H1 (cell line): ENCODE measurements at regions not wholly inside any gene's neighbourhood (a gene's known extent, or its start where the extent isn't known, plus 50 kb on each side); places are given as distances from the start of the nearest gene placed in this dataset.

Experiments
- CTCF ChIA-PET: fragments of 300-600 bp; sonication (Branson Sonifier 250); formaldehyde crosslinking; loops from one replicate; lab custom pipeline; 2021; ENCODE audit not compliant: partially characterized antibody; lab: Charles Lee
- POLR2A ChIA-PET: fragments of 300-600 bp; sonication (Branson Sonifier 250); formaldehyde crosslinking; loops from one replicate; lab custom pipeline; 2021; ENCODE audit warnings: inconsistent platforms; ENCODE audit not compliant: partially characterized antibody; lab: Charles Lee
- DNase-seq, 2 experiments: peaks; one replicate each; pipeline versions ENCODE4 v3.0.0 to v3.0.0-alpha.2; 2010 to 2022; ENCODE audit warnings: low spot score in 2 of 2, low read depth in 1 of 2, mixed read lengths in 1 of 2
- FAIRE-seq: peaks from 2 replicates; lab custom pipeline; 2011; peaks lifted over from hg19 to GRCh38; lab: Jason Lieb, UNC
- H2AFZ ChIP-seq: 2 replicates; pipeline ENCODE4 v1.8.1; 2012; ENCODE audit warnings: low read length, inconsistent platforms
- H2AK5ac ChIP-seq: 2 replicates; pipeline ENCODE4 v1.6.1; 2013; ENCODE audit warnings: low read depth, low read length
- H2BK120ac ChIP-seq: replicated peaks from 2 replicates; pipeline ENCODE3; 2013; ENCODE audit warnings: low read depth, low read length, inconsistent platforms
- H2BK12ac ChIP-seq: 2 replicates; pipeline ENCODE4 v1.6.1; 2013; ENCODE audit warnings: low read depth, low read length
- H2BK15ac ChIP-seq: 2 replicates; pipeline ENCODE4 v1.6.1; 2013; ENCODE audit warnings: low read length
- H2BK20ac ChIP-seq: 2 replicates; pipeline ENCODE4 v1.6.1; 2013; ENCODE audit warnings: low read length
- H2BK5ac ChIP-seq: 2 replicates; pipeline ENCODE4 v1.6.1; 2013; ENCODE audit warnings: low read depth, low read length
- H3K14ac ChIP-seq: 2 replicates; pipeline ENCODE4 v1.6.1; 2013; ENCODE audit warnings: inconsistent platforms; ENCODE audit not compliant: insufficient read length
- H3K18ac ChIP-seq: 2 replicates; pipeline ENCODE4 v1.6.1; 2013; ENCODE audit warnings: low read length; ENCODE audit errors: extremely low read depth
- H3K23ac ChIP-seq: 2 replicates; pipeline ENCODE4 v1.6.1; 2013; ENCODE audit warnings: inconsistent platforms; ENCODE audit not compliant: insufficient read length
- H3K23me2 ChIP-seq: 2 replicates; pipeline ENCODE4 v1.6.1; 2013; ENCODE audit warnings: low read depth, low read length
- H3K27ac ChIP-seq: 2 replicates; pipeline ENCODE4 v1.6.1; 2011; ENCODE audit warnings: low read depth, low read length, inconsistent platforms
- H3K27me3 ChIP-seq, 4 experiments: replicated peaks in 1 of 4; 1 replicate in 1 of 4; 2 replicates in 3 of 4; pipeline versions ENCODE4 v1.6.1 to v1.8.1; 2011 to 2013; ENCODE audit warnings: low read length in 3 of 4, mild to moderate bottlenecking in 3 of 4, inconsistent platforms in 2 of 4, mixed read lengths in 2 of 4, moderate library complexity in 1 of 4; ENCODE audit not compliant: control insufficient read depth in 3 of 4, insufficient read depth in 3 of 4; ENCODE audit errors: extremely low read depth in 1 of 4
- H3K36me3 ChIP-seq, 4 experiments: 2 replicates each; pipeline versions ENCODE4 v1.6.1 to v1.8.1; 2011 to 2013; ENCODE audit warnings: mild to moderate bottlenecking in 4 of 4, low read length in 3 of 4, moderate library complexity in 2 of 4, control low read depth in 1 of 4, inconsistent platforms in 1 of 4; ENCODE audit not compliant: insufficient read depth in 4 of 4, control insufficient read depth in 2 of 4
- H3K4ac ChIP-seq: replicated peaks from 2 replicates; pipeline ENCODE3; 2013; ENCODE audit warnings: low read length, low read depth, mixed read lengths, inconsistent platforms; ENCODE audit not compliant: insufficient read length
- H3K4me1 ChIP-seq, 4 experiments: replicated peaks in 1 of 4; 1 replicate in 1 of 4; 2 replicates in 3 of 4; pipeline versions ENCODE4 v1.6.1 to v1.8.1; 2011 to 2013; ENCODE audit warnings: low read length in 3 of 4, inconsistent platforms in 2 of 4, mixed read lengths in 1 of 4; ENCODE audit not compliant: insufficient read depth in 4 of 4, control insufficient read depth in 3 of 4
- H3K4me2 ChIP-seq, 2 experiments: 2 replicates each; pipeline versions ENCODE4 v1.6.1 to v1.8.1; 2011 to 2013; ENCODE audit warnings: low read depth in 2 of 2, low read length in 2 of 2, control low read depth in 1 of 2, inconsistent platforms in 1 of 2, mild to moderate bottlenecking in 1 of 2; ENCODE audit not compliant: insufficient read depth in 1 of 2
- H3K4me3 ChIP-seq, 4 experiments: fragments of 200-600, 300-600 bp in 1 of 4; sonication (generic), shearing (Covaris generic), sonication (Bioruptor Twin) in 1 of 4; 2 replicates each; pipeline versions ENCODE4 v1.5.1 to v1.8.1; 2011 to 2016; ENCODE audit warnings: low read length in 4 of 4, low read depth in 3 of 4, control low read depth in 2 of 4, inconsistent platforms in 2 of 4, mild to moderate bottlenecking in 2 of 4, mixed read lengths in 1 of 4, moderate library complexity in 1 of 4; ENCODE audit not compliant: insufficient read depth in 2 of 4; ENCODE audit errors: extremely low read depth in 1 of 4
- H3K56ac ChIP-seq: replicated peaks from 2 replicates; pipeline ENCODE3; 2013; ENCODE audit warnings: low read depth, mild to moderate bottlenecking, mixed read lengths, low read length, inconsistent platforms; ENCODE audit not compliant: insufficient read length
- H3K79me1 ChIP-seq: 2 replicates; pipeline ENCODE4 v1.6.1; 2013; ENCODE audit warnings: low read depth, low read length, control low read depth
- H3K79me2 ChIP-seq, 2 experiments: 2 replicates each; pipeline versions ENCODE4 v1.6.1 to v1.8.1; 2012 to 2013; ENCODE audit warnings: low read length in 2 of 2, mild to moderate bottlenecking in 2 of 2, inconsistent platforms in 1 of 2; ENCODE audit not compliant: insufficient read depth in 2 of 2, control insufficient read depth in 1 of 2
- H3K9ac ChIP-seq, 4 experiments: replicated peaks in 1 of 4; 1 replicate in 1 of 4; 2 replicates in 3 of 4; pipeline versions ENCODE4 v1.6.1 to v1.8.1; 2011 to 2013; ENCODE audit warnings: low read depth in 3 of 4, low read length in 3 of 4, control low read depth in 2 of 4, mild to moderate bottlenecking in 2 of 4, moderate library complexity in 2 of 4, inconsistent platforms in 1 of 4; ENCODE audit errors: extremely low read depth in 1 of 4
- H3K9me3 ChIP-seq, 2 experiments: 2 replicates each; pipeline versions ENCODE4 v1.6.1 to v1.8.1; 2012 to 2013; ENCODE audit warnings: mild to moderate bottlenecking in 2 of 2, moderate library complexity in 2 of 2, control low read depth in 1 of 2, inconsistent platforms in 1 of 2, low read depth in 1 of 2, low read length in 1 of 2, mixed read lengths in 1 of 2; ENCODE audit not compliant: insufficient read depth in 2 of 2
- H4K20me1 ChIP-seq, 2 experiments: replicated peaks in 1 of 2; 2 replicates each; pipeline versions ENCODE3 to v1.8.1; 2011 to 2013; ENCODE audit warnings: inconsistent platforms in 2 of 2, low read length in 2 of 2, mild to moderate bottlenecking in 1 of 2; ENCODE audit not compliant: insufficient read depth in 2 of 2, control insufficient read depth in 1 of 2
- H4K5ac ChIP-seq: 2 replicates; pipeline ENCODE4 v1.6.1; 2013; ENCODE audit warnings: low read length, low read depth, mixed read lengths, inconsistent platforms; ENCODE audit not compliant: insufficient read length
- H4K8ac ChIP-seq: 2 replicates; pipeline ENCODE4 v1.8.0; 2013; ENCODE audit warnings: mild to moderate bottlenecking, moderate library complexity, low read length, inconsistent platforms; ENCODE audit not compliant: insufficient read depth; ENCODE audit errors: extremely low read depth
- H4K91ac ChIP-seq: replicated peaks from 2 replicates; pipeline ENCODE3; 2013; ENCODE audit warnings: low read length, mixed read lengths, inconsistent platforms; ENCODE audit not compliant: insufficient read length
- CHD2 ChIP-seq: IDR thresholded peaks from 2 replicates; pipeline ENCODE4 v1.6.1; 2012; ENCODE audit warnings: low read length, improper control_type of control experiment
- EGR1 ChIP-seq: IDR thresholded peaks from 2 replicates; pipeline ENCODE4 v1.6.1; 2011; ENCODE audit warnings: low read depth, low read length, borderline replicate concordance
- EP300 ChIP-seq, 2 experiments: IDR thresholded peaks; 1 replicate in 1 of 2; 2 replicates in 1 of 2; pipeline ENCODE4 v1.6.1; 2011 to 2012; ENCODE audit warnings: low read depth in 2 of 2, low read length in 2 of 2, mild to moderate bottlenecking in 2 of 2, borderline replicate concordance in 1 of 2, inconsistent platforms in 1 of 2, moderate library complexity in 1 of 2
- HDAC2 ChIP-seq, 2 experiments: fragments of 300-600 bp in 1 of 2; sonication (generic) in 1 of 2; IDR thresholded peaks; 2 replicates each; pipeline ENCODE4 v1.6.1; 2011 to 2012; ENCODE audit warnings: low read depth in 2 of 2, low read length in 2 of 2, mild to moderate bottlenecking in 2 of 2, moderate library complexity in 2 of 2, borderline replicate concordance in 1 of 2, inconsistent platforms in 1 of 2
- HDAC6 ChIP-seq: IDR thresholded peaks from one replicate; pipeline ENCODE4 v1.7.1; 2012; ENCODE audit warnings: low read depth, mild to moderate bottlenecking, inconsistent platforms, low read length, moderate library complexity
- KDM4A ChIP-seq: IDR thresholded peaks from one replicate; pipeline ENCODE4 v1.7.1; 2012; ENCODE audit warnings: low read depth, mild to moderate bottlenecking, moderate library complexity, low read length, inconsistent platforms; ENCODE audit not compliant: severe bottlenecking
- MAX ChIP-seq: IDR thresholded peaks from 2 replicates; pipeline ENCODE4 v1.6.1; 2012; ENCODE audit warnings: inconsistent platforms
- NRF1 ChIP-seq: IDR thresholded peaks from 2 replicates; pipeline ENCODE4 v1.6.1; 2011; ENCODE audit warnings: mild to moderate bottlenecking, low read depth, low read length, improper control_type of control experiment
- PHF8 ChIP-seq: fragments of 200-600 bp; sonication (generic); conservative IDR thresholded peaks from 2 replicates; pipeline ENCODE4 v1.7.1; 2012; ENCODE audit warnings: low read depth, mild to moderate bottlenecking, inconsistent platforms, low read length, moderate library complexity
- RNF2 ChIP-seq: fragments of 200-900, 300-1000 bp; sonication (generic); IDR thresholded peaks from 2 replicates; pipeline ENCODE4 v1.7.1; 2016; ENCODE audit warnings: borderline replicate concordance, low read depth, mild to moderate bottlenecking, antibody characterized with exemption, low read length; ENCODE audit not compliant: poor library complexity, severe bottlenecking; ENCODE audit errors: missing control alignments
- SAP30 ChIP-seq: fragments of 300-600 bp; sonication (generic); IDR thresholded peaks from 2 replicates; pipeline ENCODE4 v1.7.1; 2012; ENCODE audit warnings: low read length, moderate library complexity, mild to moderate bottlenecking, inconsistent platforms; ENCODE audit not compliant: insufficient read depth, insufficient replicate concordance
- SIRT6 ChIP-seq: IDR thresholded peaks from one replicate; pipeline ENCODE4 v1.7.1; 2012; ENCODE audit warnings: low read length, inconsistent platforms
- SP4 ChIP-seq: IDR thresholded peaks from 2 replicates; pipeline ENCODE4 v1.6.1; 2012; ENCODE audit warnings: low read length, inconsistent platforms
- TAF1 ChIP-seq: IDR thresholded peaks from 2 replicates; pipeline ENCODE4 v1.6.1; 2011; ENCODE audit warnings: mild to moderate bottlenecking, low read depth, low read length
- WGBS, 2 experiments: shearing (Covaris generic) in 1 of 2; methylation state at CpG; one replicate each; pipeline versions ENCODE4 v1.1.6 to v1.1.7; 2013 to 2015; ENCODE audit warnings: low lambda C conversion rate in 2 of 2, mixed read lengths in 2 of 2, inconsistent platforms in 1 of 2, low coverage in 1 of 2, missing lambda C conversion rate in 1 of 2; ENCODE audit not compliant: insufficient replicate concordance in 2 of 2, insufficient coverage in 1 of 2, insufficient read length in 1 of 2; ENCODE audit errors: extremely low coverage in 1 of 2, missing lambda C conversion rate in 1 of 2; 5-methylcytosine and 5-hydroxymethylcytosine counted together

GRCh38 chr4:128670513-128670912, 139.0 kb upstream of the JADE1 start:
- H3K9me3 ChIP-seq: peaks cover 4 to 11% of the 10 kb centered on the region in 2 experiments; a peak in 2 of 4 replicates
- no peak overlapping the region for H3K23ac ChIP-seq
- FAIRE-seq: no peak
- TF ChIP-seq CHD2 (no peak), EGR1 (no peak), TAF1 (no peak), SP4 (no peak), EP300 (IDR thresholded peaks at IDR 0.05; ENCODE audit: borderline replicate concordance in 1 of 2, low read depth in 2 of 2, low read length in 2 of 2) (no peak), SAP30 (no peak), SIRT6 (no peak), HDAC2 (IDR thresholded peaks at IDR 0.05; ENCODE audit: borderline replicate concordance in 1 of 2, low read depth in 2 of 2, low read length in 2 of 2) (no peak), NRF1 (no peak), PHF8 (no peak), RNF2 (no peak), HDAC6 (no peak), KDM4A (no peak), MAX (no peak)

More at GRCh38 chr4:128670513-128670912, 139.0 kb upstream of the JADE1 start:
- peak overlapping the region; percentile 74; the same call in 1 of the 2 replicates for H2BK15ac ChIP-seq
- H3K23me2 ChIP-seq: no peaks in the 10 kb centered on the region
- no peak overlapping the region for H3K56ac ChIP-seq
- H3K79me1 ChIP-seq: no peaks in the 10 kb centered on the region
- CTCF ChIA-PET: no interaction called here
- H3K79me2 ChIP-seq: no peaks in the 10 kb centered on the region
- no peak overlapping the region for H3K4ac ChIP-seq
- POLR2A ChIA-PET: interaction anchor here (1.2 kb wide), 1 partner anchor 8 kb away, joined by 3 read pairs; no protein-coding TSS in a partner anchor
- no peaks in the 10 kb centered on the region; a peak in 1 of 8 replicates for H3K36me3 ChIP-seq
- peaks cover 0 to 8% (median 4%) of the 10 kb centered on the region in 4 experiments; a peak in 4 of 7 replicates for H3K4me1 ChIP-seq
- no peak overlapping the region for H3K9ac ChIP-seq
- no peak overlapping the region for H3K27ac ChIP-seq
- H4K5ac ChIP-seq: no peak overlapping the region
- H3K4me3 ChIP-seq: no peak overlapping the region
- DNase-seq: no peak
- no peak overlapping the region for H2BK120ac ChIP-seq
- H2AK5ac ChIP-seq: peak overlapping the region; percentile 7; the same call in 1 of the 2 replicates
- H3K14ac ChIP-seq: no peak overlapping the region
- no peak overlapping the region for H2AFZ ChIP-seq
- no peaks in the 10 kb centered on the region for H4K20me1 ChIP-seq
- no peak overlapping the region for H4K8ac ChIP-seq
- H2BK20ac ChIP-seq: no peak overlapping the region
- no peaks in the 10 kb centered on the region for H3K27me3 ChIP-seq
- no peak overlapping the region for H3K4me2 ChIP-seq
- H2BK5ac ChIP-seq: no peak overlapping the region
- peak overlapping the region; percentile 55; the same call in 1 of the 2 replicates for H2BK12ac ChIP-seq
- no peak overlapping the region for H4K91ac ChIP-seq
- 81% methylated on average over 4 of the region's 4 CpGs; no CpG with 5 or more reads in 1 of the 2 experiments for WGBS, 2 experiments
- no peak overlapping the region for H3K18ac ChIP-seq
